Glomerular visceral epithelial cell (primary cell): ENCODE measurements at regions not wholly inside any gene's neighbourhood (a gene's known extent, or its start where the extent isn't known, plus 50 kb on each side); places are given as distances from the start of the nearest gene placed in this dataset.
"Not testable (repeated sequence)": the region's sequence is repeated elsewhere in the genome, so short reads cannot be mapped to it uniquely, and the experiment has no call there.

Experiments used
- DNase-seq: peaks from one replicate; pipeline ENCODE4 v3.0.0-alpha.2; 2016; ENCODE audit errors: extremely low spot score

- no peak for DNase-seq
Observed at GRCh38 chr2:40579247-40579646, 127.4 kb upstream of the SLC8A1 start.

GRCh38 chr2:40584432-40584831 lies 132.5 kb upstream of the SLC8A1 start:
- no peak for DNase-seq

GRCh38 chr2:40591774-40592173 lies 139.9 kb upstream of the SLC8A1 start:
- no peak for DNase-seq

GRCh38 chr2:40592218-40592617 lies 140.3 kb upstream of the SLC8A1 start:
- no peak for DNase-seq

GRCh38 chr2:40606862-40607261 lies 155.0 kb upstream of the SLC8A1 start:
- no peak for DNase-seq

GRCh38 chr2:40611196-40611595 lies 159.3 kb upstream of the SLC8A1 start:
- DNase-seq, result no peak

- DNase-seq, result peak; percentile 38
Observed at GRCh38 chr2:40625849-40626248, 174.0 kb upstream of the SLC8A1 start.

GRCh38 chr2:40628556-40628955 lies 176.7 kb upstream of the SLC8A1 start:
- DNase-seq, result no peak

- DNase-seq, result no peak
Observed at GRCh38 chr2:40629768-40630434, 178.0 kb upstream of the SLC8A1 start.

- no peak for DNase-seq
Observed at GRCh38 chr2:40639320-40639719, 187.4 kb upstream of the SLC8A1 start.

- no peak for DNase-seq
Observed at GRCh38 chr2:40642237-40642636, 190.3 kb upstream of the SLC8A1 start.

GRCh38 chr2:40642726-40643125 lies 190.8 kb upstream of the SLC8A1 start:
- DNase-seq, result no peak

- DNase-seq, result no peak
Observed at GRCh38 chr2:40646642-40647041, 194.8 kb upstream of the SLC8A1 start.

- DNase-seq, result no peak
Observed at GRCh38 chr2:40652155-40652554, 200.3 kb upstream of the SLC8A1 start.

GRCh38 chr2:40653829-40654228 lies 201.9 kb upstream of the SLC8A1 start:
- DNase-seq, result peak; percentile 18

GRCh38 chr2:40654346-40654745 lies 202.5 kb upstream of the SLC8A1 start:
- DNase-seq, result no peak

GRCh38 chr2:40658941-40659340 lies 207.1 kb upstream of the SLC8A1 start:
- DNase-seq, result no peak

- no peak for DNase-seq
Observed at GRCh38 chr2:40665493-40666232, 213.8 kb upstream of the SLC8A1 start.

GRCh38 chr2:40666398-40666797 lies 214.5 kb upstream of the SLC8A1 start:
- DNase-seq, result no peak

GRCh38 chr2:40668425-40668824 lies 216.5 kb upstream of the SLC8A1 start:
- no peak for DNase-seq

- DNase-seq, result not testable (repeated sequence)
Observed at GRCh38 chr2:40676134-40676790, 224.4 kb upstream of the SLC8A1 start.

GRCh38 chr2:40680547-40680946 lies 228.7 kb upstream of the SLC8A1 start:
- DNase-seq, result no peak

GRCh38 chr2:40690036-40690435 lies 238.1 kb upstream of the SLC8A1 start:
- DNase-seq, result peak; percentile 2
